ENCODE measurements at regions not wholly inside any gene's neighbourhood (a gene's known extent, or its start where the extent isn't known, plus 50 kb on each side); places are given as distances from the start of the nearest gene placed in this dataset.

DNA sequence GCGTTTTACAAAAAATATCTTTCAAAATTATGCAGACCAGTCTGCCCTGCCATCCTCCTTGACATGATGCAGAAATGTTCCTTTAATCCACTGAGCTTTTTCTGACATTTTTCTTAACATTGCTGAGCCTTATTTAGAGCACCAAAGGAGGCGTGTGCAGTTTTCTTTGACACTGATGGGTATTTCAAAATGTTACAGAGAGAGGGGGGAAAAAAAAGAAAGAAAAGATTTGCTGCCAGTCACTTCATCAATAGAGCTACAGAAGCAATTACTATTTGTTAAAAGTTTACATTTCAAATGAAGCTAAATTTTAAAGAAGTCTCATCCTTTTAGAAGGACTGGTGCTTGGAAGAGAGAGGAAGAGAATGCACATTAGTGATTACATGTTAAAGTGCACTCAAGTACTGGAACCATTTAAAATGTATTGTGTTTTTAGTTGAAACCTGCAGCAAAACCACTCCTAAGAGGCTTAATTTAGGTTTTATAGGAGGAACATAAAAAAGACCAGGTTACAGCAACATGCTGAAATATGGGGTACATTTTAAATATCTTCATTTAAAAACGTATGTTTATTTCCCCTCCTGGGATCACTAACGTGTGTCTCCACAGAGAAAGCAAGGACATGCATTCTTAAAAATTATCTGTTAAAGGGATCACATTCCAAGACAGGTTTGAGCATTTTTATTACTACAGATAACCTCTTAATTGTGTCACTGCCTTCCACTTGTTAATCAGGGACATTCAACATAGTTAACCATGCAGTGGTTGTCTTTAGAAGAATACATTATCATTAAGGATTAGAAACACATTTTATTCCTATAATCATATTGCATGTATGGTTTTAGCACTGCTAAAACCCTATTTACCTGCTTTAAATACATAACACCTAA, 258.4 kb downstream of the MEIS1 start:
- peak in 1 of 8 experiments; percentile 19 for ATAC-seq (replicated peaks in 6 of 8)
- Histone ChIP-seq H3K27ac (peak overlapping the region; percentile 14 to 54), H3K4me1 (replicated peaks in 1 of 2) (peaks cover 82 to 97% of the 10 kb centered on the region in 2 donors), H3K4me3 (peak overlapping the region in 4 of 5 donors; percentile 7 to 30 (median 26))
- WGBS, 10 experiments: 13 to 71% (median 52%) methylated on average over 2 to 4 of the region's 4 CpGs
- in situ Hi-C loops (cut with MboI; ENCODE audit: low pct_unique_long_range_greater_than_20kb in 2 of 9, low sequenced_read_pairs in 9 of 9, unreplicated experiment in 9 of 9): loop anchor here in 2 of 9 experiments (25.0 kb wide), 1 partner anchor 256 kb away; the partner anchor contains the start of gene MEIS1 (in 2 of the 2)

DNA sequence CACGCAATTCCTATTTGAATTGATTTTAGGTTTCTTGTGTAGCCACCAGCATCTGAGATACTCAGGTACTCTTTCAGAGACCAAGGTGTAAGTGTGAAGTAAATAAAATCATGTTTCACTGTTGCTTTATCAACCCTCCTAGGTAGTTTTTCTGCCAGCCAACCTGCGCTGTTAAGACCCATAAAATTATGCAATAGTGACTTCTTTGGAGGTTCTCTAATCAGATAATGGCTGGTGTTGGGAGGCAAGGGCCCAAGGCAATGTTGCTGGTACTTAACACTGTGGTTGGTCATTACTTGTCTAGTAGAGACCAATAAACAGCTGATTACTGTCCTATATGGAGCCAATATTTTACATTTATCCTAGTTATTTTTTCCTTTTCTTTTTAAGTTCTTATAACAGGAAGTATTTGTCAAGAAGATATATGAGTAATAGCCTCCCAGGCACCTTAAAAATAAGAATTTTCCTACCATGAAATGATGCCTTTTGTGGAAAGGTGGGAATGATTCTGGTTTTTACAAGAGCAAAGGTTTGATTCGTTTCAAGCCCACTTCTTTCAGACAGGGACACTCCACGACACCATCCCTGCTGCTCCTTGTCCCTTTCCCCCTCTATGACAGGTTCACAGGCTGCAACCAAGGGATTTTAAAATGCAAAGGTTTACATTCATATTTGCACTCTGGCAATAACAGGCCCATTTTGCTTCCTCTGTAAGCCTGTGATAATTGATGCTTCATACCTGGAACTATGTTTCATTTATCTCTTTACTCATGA, 259.3 kb downstream of the MEIS1 start:
- Histone ChIP-seq H3K27ac (no peak overlapping the region), H3K4me3 (no peak overlapping the region), H3K4me1 (replicated peaks in 1 of 2) (peaks cover 82 to 95% of the 10 kb centered on the region in 2 donors)
- WGBS, 10 experiments: 33 to 100% (median 81%) methylated on average over 1 to 3 of the region's 4 CpGs
- in situ Hi-C loops (cut with MboI; ENCODE audit: low pct_unique_long_range_greater_than_20kb in 2 of 9, low sequenced_read_pairs in 9 of 9, unreplicated experiment in 9 of 9): loop anchor here in 2 of 9 experiments (25.0 kb wide), 1 partner anchor 257 kb away; the partner anchor contains the start of gene MEIS1 (in 2 of the 2)
- no peak for ATAC-seq (replicated peaks in 6 of 8)

DNA sequence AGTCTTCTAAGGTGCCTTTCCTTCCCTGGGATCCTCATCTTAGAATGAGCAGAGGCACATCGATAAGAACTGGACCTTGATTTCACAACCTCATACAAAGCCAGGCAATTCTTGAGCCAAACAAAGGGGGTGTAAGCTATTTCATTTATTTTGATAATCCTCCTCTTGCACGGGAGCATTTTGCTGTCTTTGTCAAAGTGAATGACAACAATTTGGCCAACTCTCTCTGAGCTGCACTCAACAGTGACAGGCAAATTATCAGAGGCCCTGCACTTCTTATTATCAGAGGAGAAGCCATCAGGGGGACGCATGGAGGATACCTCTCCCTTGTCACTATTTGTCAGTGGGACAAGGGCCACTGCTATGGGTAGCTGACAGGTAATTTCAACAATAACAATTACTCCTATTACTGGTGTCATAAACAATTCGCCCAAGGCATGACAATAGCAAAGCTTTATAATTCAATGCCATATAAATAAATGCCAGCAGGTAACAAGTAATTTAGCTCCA, 260.4 kb downstream of the MEIS1 start:
- H3K4me1 ChIP-seq (replicated peaks in 1 of 2): peaks cover 84 to 93% of the 10 kb centered on the region in 2 donors
- ATAC-seq (replicated peaks in 6 of 8): no peak
- 33 to 83% (median 47%) methylated on average over 1 to 4 of the region's 4 CpGs; no CpG with 5 or more reads in 2 of the 10 experiments for WGBS, 10 experiments
- no peak overlapping the region for H3K4me3 ChIP-seq
- in situ Hi-C loops (cut with MboI; ENCODE audit: low pct_unique_long_range_greater_than_20kb in 2 of 9, low sequenced_read_pairs in 9 of 9, unreplicated experiment in 9 of 9): loop anchor here in 2 of 9 experiments (25.0 kb wide), 1 partner anchor 258 kb away; the partner anchor contains the start of gene MEIS1 (in 2 of the 2)
- H3K27ac ChIP-seq: peak overlapping the region in 1 of 2 donors; percentile 24

DNA sequence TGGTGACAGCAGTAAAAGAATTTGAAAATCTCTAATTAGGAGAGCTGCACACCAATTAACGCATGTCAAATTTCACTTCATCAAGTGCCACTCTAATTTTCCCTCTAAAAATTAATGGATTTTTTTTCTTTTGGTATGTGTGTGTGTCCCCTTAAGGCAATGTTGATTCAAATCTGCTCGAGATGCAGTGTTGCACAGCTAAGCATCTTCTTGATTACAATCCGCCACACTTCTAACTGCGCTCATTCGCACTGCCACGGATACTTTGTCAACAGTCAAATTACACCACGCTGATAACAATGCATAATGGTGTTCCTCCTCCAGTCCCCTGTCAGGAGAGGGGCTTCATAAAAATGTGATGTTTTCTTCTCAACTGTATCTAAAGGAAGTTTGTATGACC, 261.4 kb downstream of the MEIS1 start:
- Histone ChIP-seq H3K4me1 (replicated peaks in 1 of 2) (peaks cover 83 to 93% of the 10 kb centered on the region in 2 donors), H3K4me3 (no peak overlapping the region), H3K27ac (peak overlapping the region; percentile 11 to 13)
- 21 to 100% (median 61%) methylated on average over 1 to 7 of the region's 7 CpGs for WGBS, 10 experiments
- ATAC-seq (replicated peaks in 6 of 8): peak in 4 of 8 experiments; percentile 25 to 60 (median 28)
- in situ Hi-C loops (cut with MboI; ENCODE audit: low pct_unique_long_range_greater_than_20kb in 2 of 9, low sequenced_read_pairs in 9 of 9, unreplicated experiment in 9 of 9): loop anchor here in 2 of 9 experiments (25.0 kb wide), 1 partner anchor 259 kb away; the partner anchor contains the start of gene MEIS1 (in 2 of the 2)

DNA sequence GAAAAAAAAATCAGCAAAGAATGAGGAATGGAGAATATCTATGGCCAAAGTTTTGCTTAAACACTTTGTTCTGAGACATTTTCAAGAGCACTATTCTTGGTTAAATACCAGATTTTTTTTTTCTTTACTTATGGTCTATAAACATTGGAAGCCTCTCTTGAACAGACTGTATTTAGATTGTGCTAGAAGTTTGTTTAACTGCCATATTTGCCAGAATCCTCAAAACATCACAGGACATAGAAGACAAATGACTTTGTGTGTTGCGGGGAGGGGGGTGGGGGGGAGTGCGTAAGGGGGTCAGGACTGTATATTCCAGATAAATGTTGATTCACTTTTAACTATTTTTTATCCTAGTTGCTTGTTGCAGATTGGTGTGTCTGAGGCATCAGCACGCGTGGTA, 262.0 kb downstream of the MEIS1 start:
- in situ Hi-C loops (cut with MboI; ENCODE audit: low pct_unique_long_range_greater_than_20kb in 2 of 9, low sequenced_read_pairs in 9 of 9, unreplicated experiment in 9 of 9): loop anchor here in 2 of 9 experiments (25.0 kb wide), 1 partner anchor 260 kb away; the partner anchor contains the start of gene MEIS1 (in 2 of the 2)
- Histone ChIP-seq H3K4me1 (replicated peaks in 1 of 2) (peaks cover 83 to 93% of the 10 kb centered on the region in 2 donors), H3K27ac (peak overlapping the region; percentile 13 to 82), H3K4me3 (no peak overlapping the region)
- 68 to 100% (median 83%) methylated on average over 2 to 4 of the region's 4 CpGs; no CpG with 5 or more reads in 3 of the 10 experiments for WGBS, 10 experiments
- peak in 1 of 8 experiments; percentile 5 for ATAC-seq (replicated peaks in 6 of 8)

DNA sequence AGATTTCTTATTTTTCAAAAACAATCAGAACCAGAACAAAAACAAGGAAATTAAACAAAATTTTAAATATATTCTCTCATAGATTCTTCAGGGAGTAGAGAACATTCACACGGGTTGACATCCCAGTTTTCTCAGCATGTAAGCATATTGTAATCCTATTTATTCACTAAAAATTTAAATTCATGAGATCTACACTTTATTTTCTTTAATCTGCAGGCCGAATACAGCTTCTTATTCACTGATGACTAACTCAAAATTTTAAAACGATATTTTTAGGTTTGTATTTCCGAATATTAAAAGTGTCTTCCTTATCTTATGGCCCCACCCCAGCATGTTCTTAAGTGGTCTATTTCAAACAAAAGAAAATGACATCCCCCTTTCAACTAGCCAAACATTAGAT, 262.4 kb downstream of the MEIS1 start:
- ATAC-seq (replicated peaks in 6 of 8): no peak
- in situ Hi-C loops (cut with MboI; ENCODE audit: low pct_unique_long_range_greater_than_20kb in 2 of 9, low sequenced_read_pairs in 9 of 9, unreplicated experiment in 9 of 9): loop anchor here in 2 of 9 experiments (25.0 kb wide), 1 partner anchor 260 kb away; the partner anchor contains the start of gene MEIS1 (in 2 of the 2)
- peak overlapping the region in 1 of 2 donors; percentile 82 for H3K27ac ChIP-seq
- peaks cover 83 to 93% of the 10 kb centered on the region in 2 donors for H3K4me1 ChIP-seq (replicated peaks in 1 of 2)
- 0 to 44% (median 14%) methylated on average over 1 to 4 of the region's 4 CpGs for WGBS, 10 experiments
- peak overlapping the region in 2 of 5 donors; percentile 17 to 25 for H3K4me3 ChIP-seq

DNA sequence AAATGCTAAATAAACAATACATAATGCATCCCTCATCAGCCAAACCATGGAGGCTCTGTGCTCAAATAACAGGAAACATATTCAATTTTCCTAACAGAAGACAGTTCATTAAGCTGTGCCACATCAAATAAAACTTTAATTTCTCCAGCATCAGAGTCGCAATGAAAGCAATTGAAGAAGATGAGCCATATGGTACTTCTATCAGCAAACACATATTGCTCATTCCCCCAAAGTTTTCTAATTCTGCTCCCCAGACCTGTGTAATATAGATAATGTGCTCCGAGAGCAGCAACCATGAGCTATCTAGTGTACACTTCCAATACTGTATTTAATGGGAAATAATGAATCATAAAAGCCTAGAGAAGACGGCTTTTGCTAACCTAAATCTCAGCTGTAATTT, 263.2 kb downstream of the MEIS1 start:
- Histone ChIP-seq H3K4me1 (replicated peaks in 1 of 2) (peaks cover 83 to 93% of the 10 kb centered on the region in 2 donors), H3K27ac (peak overlapping the region; percentile 80 to 82), H3K4me3 (peak overlapping the region in 4 of 5 donors; percentile 17 to 25 (median 18))
- in situ Hi-C loops (cut with MboI; ENCODE audit: low pct_unique_long_range_greater_than_20kb in 2 of 9, low sequenced_read_pairs in 9 of 9, unreplicated experiment in 9 of 9): loop anchor here in 2 of 9 experiments (25.0 kb wide), 1 partner anchor 261 kb away; the partner anchor contains the start of gene MEIS1 (in 2 of the 2)
- 0 to 64% (median 28%) methylated on average over 1 to 3 of the region's 3 CpGs; no CpG with 5 or more reads in 1 of the 10 experiments for WGBS, 10 experiments
- ATAC-seq (replicated peaks in 6 of 8): peak in 5 of 8 experiments; percentile 4 to 18 (median 6)

DNA sequence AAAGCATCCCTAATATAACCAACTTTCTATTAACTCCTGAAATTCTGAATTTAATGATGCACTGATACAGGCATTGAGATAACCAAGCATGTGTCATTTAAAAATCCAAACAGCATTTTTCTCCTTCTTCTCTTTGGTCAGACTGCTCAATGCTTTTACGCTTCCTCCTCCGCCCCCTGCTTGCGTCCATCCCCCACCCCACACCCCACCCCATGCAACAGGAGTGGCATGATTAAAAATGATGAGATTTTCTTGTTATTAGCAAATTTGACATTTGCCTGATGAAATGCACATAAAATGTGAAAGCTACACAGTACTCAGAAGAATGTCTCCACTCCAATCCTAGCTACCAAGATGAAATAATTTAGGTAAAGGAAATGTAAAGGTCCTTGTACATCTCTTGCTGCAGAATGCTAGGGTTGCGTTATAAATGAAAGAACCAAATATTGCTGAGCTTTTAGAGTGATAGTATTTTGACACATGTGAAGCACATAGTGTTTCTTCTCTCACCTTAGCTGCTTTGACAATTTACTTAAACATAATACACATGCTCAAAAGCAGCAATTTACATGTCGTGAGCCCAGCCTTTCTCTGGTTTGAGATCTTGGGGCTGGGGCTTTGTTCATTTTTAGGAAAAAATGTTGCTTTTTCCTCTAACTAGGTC, 263.8 kb downstream of the MEIS1 start:
- peak overlapping the region; percentile 80 to 82 for H3K27ac ChIP-seq
- ATAC-seq (replicated peaks in 6 of 8): peak in 5 of 8 experiments; percentile 10 to 57 (median 19)
- WGBS, 10 experiments: 0 to 100% (median 42%) methylated on average over 1 to 2 of the region's 5 CpGs
- peak overlapping the region; percentile 3 to 25 (median 17) for H3K4me3 ChIP-seq
- in situ Hi-C loops (cut with MboI; ENCODE audit: low pct_unique_long_range_greater_than_20kb in 2 of 9, low sequenced_read_pairs in 9 of 9, unreplicated experiment in 9 of 9): loop anchor here in 2 of 9 experiments (25.0 kb wide), 1 partner anchor 261 kb away; the partner anchor contains the start of gene MEIS1 (in 2 of the 2)
- H3K4me1 ChIP-seq (replicated peaks in 1 of 2): peaks cover 79 to 93% of the 10 kb centered on the region in 2 donors

DNA sequence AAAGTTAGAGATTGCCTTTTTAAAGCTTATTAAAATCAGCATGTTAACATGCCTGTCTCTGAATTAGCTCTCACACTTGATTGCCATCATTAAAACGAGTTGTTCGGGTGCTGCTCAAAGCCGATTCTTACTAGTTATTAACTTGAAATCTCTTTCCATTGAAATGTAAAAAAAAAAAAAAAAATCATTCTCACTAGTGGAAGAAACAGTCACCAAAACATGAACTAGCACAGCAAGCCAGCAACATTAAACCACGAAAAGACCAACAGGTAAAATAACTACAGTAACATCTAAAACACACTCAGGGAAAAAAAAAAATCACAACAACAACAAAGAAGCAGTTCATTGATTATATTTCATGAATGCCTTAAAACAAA, 264.5 kb downstream of the MEIS1 start:
- WGBS, 10 experiments: 0 to 90% (median 13%) methylated on average over 1 to 4 of the region's 4 CpGs; no CpG with 5 or more reads in 1 of the 10 experiments
- Histone ChIP-seq H3K4me3 (peak overlapping the region; percentile 0 to 25 (median 17)), H3K27ac (peak overlapping the region; percentile 80 to 82), H3K4me1 (replicated peaks in 1 of 2) (peaks cover 78 to 92% of the 10 kb centered on the region in 2 donors)
- ATAC-seq (replicated peaks in 6 of 8): peak in 2 of 8 experiments; percentile 0 to 2
- in situ Hi-C loops (cut with MboI; ENCODE audit: low pct_unique_long_range_greater_than_20kb in 2 of 9, low sequenced_read_pairs in 9 of 9, unreplicated experiment in 9 of 9): loop anchor here in 2 of 9 experiments (25.0 kb wide), 1 partner anchor 262 kb away; the partner anchor contains the start of gene MEIS1 (in 2 of the 2)

DNA sequence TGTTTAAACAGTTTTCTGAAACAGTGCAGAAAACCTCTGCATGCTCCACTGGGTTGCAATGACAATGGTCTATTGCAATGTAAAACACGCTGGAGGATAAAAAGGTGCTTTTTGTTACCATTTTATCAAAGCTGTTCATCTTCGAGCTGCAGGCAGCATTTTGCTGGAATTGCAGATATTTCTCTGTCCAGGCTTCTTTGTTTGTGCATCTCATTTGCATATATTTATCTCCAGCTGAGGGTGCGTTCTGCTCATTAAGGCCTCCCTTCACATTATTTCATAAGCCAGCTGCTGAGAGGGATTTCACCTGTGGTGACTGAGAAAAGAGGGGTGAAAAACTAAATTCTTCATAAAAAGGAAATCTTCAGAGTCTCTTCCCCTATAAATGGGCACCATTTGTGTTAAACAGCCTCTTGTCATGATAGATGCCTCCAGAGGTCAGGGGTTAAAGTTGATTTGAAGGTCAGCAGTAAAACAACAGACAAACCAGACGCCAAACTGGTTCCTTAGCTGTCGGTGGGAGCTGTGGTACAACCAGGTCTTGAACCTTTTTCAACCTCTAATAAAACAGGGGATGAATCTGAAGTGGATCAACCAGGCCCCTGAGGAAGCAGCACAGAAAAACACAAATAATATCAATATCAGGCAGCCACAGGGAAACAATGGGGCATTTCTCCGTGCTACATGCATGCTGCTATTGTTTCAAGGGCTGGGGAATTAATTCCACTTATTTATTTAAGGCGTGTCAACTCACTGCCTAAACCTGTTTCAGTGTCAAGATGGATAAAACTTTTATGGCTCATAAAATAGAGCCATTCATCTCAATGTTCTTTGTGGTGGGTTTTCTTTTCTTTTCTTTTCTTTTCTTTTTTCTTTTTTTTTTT, 265.1 kb downstream of the MEIS1 start:
- H3K4me3 ChIP-seq: peak overlapping the region; percentile 0 to 25 (median 17)
- 0 to 79% (median 1%) methylated on average over 1 to 6 of the region's 7 CpGs for WGBS, 10 experiments
- in situ Hi-C loops (cut with MboI; ENCODE audit: low pct_unique_long_range_greater_than_20kb in 2 of 9, low sequenced_read_pairs in 9 of 9, unreplicated experiment in 9 of 9): loop anchor here in 2 of 9 experiments (25.0 kb wide), 1 partner anchor 263 kb away; the partner anchor contains the start of gene MEIS1 (in 2 of the 2)
- H3K27ac ChIP-seq: peak overlapping the region; percentile 80 to 82
- H3K4me1 ChIP-seq (replicated peaks in 1 of 2): peaks cover 83 to 92% of the 10 kb centered on the region in 2 donors
- ATAC-seq (replicated peaks in 6 of 8): peak in 5 of 8 experiments; percentile 52 to 78 (median 64)

DNA sequence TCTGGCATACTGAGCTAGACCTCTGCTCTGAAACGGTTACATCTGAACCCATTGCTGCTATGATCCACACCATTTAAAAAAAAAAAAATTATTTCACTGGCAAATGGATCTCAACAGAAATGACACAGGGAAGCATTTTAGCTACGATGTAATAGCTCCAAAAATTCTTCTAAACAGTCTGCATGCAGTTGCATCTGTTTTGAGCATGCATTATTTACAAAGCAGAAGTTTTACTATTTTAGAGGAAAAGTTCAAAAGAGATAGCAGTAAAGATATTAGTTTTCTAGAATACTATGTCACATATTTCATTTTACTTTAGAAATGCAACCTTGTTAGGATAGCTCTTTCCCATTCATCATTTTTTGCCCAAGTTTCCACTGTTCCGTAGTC, 265.7 kb downstream of the MEIS1 start:
- peaks cover 78 to 88% of the 10 kb centered on the region in 2 donors for H3K4me1 ChIP-seq (replicated peaks in 1 of 2)
- H3K4me3 ChIP-seq: peak overlapping the region in 1 of 5 donors; percentile 17
- WGBS, 10 experiments: 0 to 82% (median 9%) methylated on average over 1 to 3 of the region's 3 CpGs
- peak overlapping the region; percentile 80 to 82 for H3K27ac ChIP-seq
- in situ Hi-C loops (cut with MboI; ENCODE audit: low pct_unique_long_range_greater_than_20kb in 2 of 9, low sequenced_read_pairs in 9 of 9, unreplicated experiment in 9 of 9): no loop called here
- ATAC-seq (replicated peaks in 6 of 8): peak in 4 of 8 experiments; percentile 13 to 36 (median 18)

All from motor neuron (in vitro differentiated cells).